GM13976 (cell line): ENCODE measurements at regions not wholly inside any gene's neighbourhood (a gene's known extent, or its start where the extent isn't known, plus 50 kb on each side); places are given as distances from the start of the nearest gene placed in this dataset.
A peak's percentile ranks its signal among the peaks of the same experiment; 100 is the strongest.

ENCODE experiments used
- DNase-seq: peaks from one replicate; pipeline ENCODE4 v3.0.0; 2012; ENCODE audit warnings: low spot score
- CTCF ChIP-seq: IDR thresholded peaks from 2 replicates; pipeline ENCODE4 v1.5.1; 2012; ENCODE audit warnings: borderline replicate concordance, mild to moderate bottlenecking; ENCODE audit not compliant: insufficient read depth; ENCODE audit errors: extremely low read depth, missing control alignments, control extremely low read depth
- in situ Hi-C: fragments of 300-500 bp; cut with MboI; formaldehyde crosslinking; loops from one replicate; pipeline ENCODE4 v1.12.0; 2022; ENCODE audit warnings: low sequenced_read_pairs, mixed read lengths, inconsistent platforms; ENCODE audit not compliant: unreplicated experiment

- in situ Hi-C loops = no loop called here
- no peak for TF ChIP-seq CTCF
- peak; percentile 79 for DNase-seq
These were observed 100.0 kb upstream of the SLC44A3 start for GRCh38 chr1:94719926-94720793.

GRCh38 chr1:94716965-94717364, 103.2 kb upstream of the SLC44A3 start:
- in situ Hi-C loops = no loop called here
- DNase-seq = no peak
- TF ChIP-seq CTCF = no peak

GRCh38 chr1:94715321-94715720, 104.8 kb upstream of the SLC44A3 start:
- no peak for TF ChIP-seq CTCF
- in situ Hi-C loops = no loop called here
- DNase-seq = no peak

DNA sequence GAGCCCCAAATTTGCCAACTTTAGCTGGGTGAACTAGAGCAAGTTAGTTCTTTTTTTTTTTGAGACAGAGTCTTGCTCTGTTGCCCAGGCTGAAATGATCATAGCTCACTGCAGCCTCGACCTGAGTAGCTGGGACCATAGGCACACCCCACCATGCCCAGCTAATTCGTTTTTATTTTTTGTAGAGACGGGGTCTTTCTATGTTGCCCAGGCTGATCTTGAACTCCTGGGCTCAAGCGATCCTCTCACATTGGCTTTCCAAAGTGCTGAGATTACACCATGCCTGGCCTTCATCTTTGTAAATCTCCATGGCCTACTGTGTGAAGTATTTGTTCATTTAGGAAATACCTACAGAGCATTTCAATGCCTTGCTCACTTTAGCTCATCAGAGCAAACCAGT, 105.6 kb upstream of the SLC44A3 start:
- in situ Hi-C loops = no loop called here
- TF ChIP-seq CTCF = no peak
- no peak for DNase-seq

DNA sequence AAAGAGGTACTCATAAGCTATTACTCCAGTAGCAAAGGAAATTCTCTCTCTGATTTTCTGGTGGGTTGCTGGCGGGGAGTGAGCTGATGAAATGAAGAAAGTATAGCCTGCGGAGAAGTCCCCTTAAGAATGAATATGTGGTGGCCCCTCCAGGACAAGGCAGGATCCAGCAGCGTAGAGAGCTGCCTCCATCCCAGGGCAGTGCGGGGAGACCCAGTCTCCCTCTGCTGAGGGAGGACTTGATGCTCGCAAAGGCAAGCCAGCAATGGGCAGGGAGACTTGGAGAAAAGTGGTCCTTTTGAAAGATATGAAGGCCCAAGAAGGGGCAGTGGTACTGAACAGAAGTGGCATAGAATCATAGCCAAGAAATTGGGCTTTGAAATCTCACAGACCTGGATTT, 106.0 kb upstream of the SLC44A3 start:
- TF ChIP-seq CTCF = no peak
- in situ Hi-C loops = no loop called here
- no peak for DNase-seq

DNA sequence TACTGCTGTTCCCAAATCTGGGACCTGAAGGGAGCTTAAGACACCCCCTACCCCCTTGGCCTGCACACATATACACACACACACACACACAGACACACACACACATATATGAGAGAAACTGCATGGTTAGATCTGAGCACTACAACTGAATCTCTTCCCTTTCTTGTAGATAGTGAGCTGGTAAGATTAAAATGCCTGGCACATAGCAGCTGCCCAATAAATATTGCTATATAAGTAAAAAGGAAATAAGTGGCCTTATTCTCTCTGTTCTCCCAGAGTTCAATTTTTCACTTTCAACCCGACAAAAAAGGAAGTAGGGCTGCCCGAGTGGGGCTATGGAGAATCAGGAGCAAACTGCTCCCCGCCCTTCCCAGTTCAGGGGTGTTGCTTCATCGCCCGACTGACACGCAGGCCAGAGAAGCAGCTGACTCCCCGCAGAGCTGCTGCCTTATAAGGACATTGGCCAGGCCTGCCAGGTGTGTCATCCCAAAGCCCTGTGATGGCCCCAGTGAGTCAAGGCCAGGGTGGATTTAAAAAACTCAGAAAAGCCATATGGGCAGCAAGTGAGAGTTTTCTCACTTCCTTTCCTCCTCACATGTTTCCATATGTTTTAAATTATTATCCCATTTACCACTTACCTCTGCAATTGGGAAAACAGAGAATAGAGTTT, 106.5 kb upstream of the SLC44A3 start:
- DNase-seq = peak; percentile 42
- in situ Hi-C loops = no loop called here
- TF ChIP-seq CTCF = no peak
